Astrocyte of the spinal cord (primary cell): ENCODE measurements at regions not wholly inside any gene's neighbourhood (a gene's known extent, or its start where the extent isn't known, plus 50 kb on each side); places are given as distances from the start of the nearest gene placed in this dataset.

Experiments used
- DNase-seq: peaks from one replicate; pipeline ENCODE4 v3.0.0; 2011; ENCODE audit warnings: low read depth, low spot score
- H3K4me3 ChIP-seq: 2 replicates; pipeline ENCODE4 v1.5.1; 2011; ENCODE audit warnings: low read depth, mild to moderate bottlenecking, low read length, moderate library complexity
- in situ Hi-C: cut with HindIII; loops from 2 replicates; pipeline ENCODE4 v1.10.0; 2017; ENCODE audit warnings: low sequenced_read_pairs
- TF ChIP-seq, protein P1 (sequence below): IDR thresholded peaks from 2 replicates; pipeline ENCODE4 v1.5.1; 2012; ENCODE audit warnings: low read depth, mild to moderate bottlenecking, low read length, inconsistent platforms

DNA sequence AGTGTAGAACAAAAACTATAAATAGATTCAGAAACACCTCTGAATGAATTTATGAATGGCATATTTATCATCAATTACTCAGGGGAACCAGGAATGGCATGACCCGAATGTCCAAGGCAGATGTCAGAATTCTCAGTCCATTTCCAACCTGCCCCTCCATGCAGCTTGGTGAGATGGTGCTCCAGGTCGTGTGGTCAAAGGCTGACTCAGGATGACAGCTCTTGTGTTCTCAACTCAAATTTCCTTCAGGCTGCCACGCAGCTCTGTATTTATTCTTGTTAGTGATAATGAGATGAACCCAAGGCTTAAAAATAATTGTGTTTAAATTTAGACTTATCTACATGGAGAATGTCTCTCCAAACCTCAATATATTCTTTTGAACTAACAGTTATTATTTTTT is 146.9 kb downstream of the METTL4 start:
- TF ChIP-seq, protein P1, sequence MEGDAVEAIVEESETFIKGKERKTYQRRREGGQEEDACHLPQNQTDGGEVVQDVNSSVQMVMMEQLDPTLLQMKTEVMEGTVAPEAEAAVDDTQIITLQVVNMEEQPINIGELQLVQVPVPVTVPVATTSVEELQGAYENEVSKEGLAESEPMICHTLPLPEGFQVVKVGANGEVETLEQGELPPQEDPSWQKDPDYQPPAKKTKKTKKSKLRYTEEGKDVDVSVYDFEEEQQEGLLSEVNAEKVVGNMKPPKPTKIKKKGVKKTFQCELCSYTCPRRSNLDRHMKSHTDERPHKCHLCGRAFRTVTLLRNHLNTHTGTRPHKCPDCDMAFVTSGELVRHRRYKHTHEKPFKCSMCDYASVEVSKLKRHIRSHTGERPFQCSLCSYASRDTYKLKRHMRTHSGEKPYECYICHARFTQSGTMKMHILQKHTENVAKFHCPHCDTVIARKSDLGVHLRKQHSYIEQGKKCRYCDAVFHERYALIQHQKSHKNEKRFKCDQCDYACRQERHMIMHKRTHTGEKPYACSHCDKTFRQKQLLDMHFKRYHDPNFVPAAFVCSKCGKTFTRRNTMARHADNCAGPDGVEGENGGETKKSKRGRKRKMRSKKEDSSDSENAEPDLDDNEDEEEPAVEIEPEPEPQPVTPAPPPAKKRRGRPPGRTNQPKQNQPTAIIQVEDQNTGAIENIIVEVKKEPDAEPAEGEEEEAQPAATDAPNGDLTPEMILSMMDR, result no peak
- DNase-seq, result no peak
- H3K4me3 ChIP-seq, result no peak overlapping the region
- in situ Hi-C loops, result no loop called here

DNA sequence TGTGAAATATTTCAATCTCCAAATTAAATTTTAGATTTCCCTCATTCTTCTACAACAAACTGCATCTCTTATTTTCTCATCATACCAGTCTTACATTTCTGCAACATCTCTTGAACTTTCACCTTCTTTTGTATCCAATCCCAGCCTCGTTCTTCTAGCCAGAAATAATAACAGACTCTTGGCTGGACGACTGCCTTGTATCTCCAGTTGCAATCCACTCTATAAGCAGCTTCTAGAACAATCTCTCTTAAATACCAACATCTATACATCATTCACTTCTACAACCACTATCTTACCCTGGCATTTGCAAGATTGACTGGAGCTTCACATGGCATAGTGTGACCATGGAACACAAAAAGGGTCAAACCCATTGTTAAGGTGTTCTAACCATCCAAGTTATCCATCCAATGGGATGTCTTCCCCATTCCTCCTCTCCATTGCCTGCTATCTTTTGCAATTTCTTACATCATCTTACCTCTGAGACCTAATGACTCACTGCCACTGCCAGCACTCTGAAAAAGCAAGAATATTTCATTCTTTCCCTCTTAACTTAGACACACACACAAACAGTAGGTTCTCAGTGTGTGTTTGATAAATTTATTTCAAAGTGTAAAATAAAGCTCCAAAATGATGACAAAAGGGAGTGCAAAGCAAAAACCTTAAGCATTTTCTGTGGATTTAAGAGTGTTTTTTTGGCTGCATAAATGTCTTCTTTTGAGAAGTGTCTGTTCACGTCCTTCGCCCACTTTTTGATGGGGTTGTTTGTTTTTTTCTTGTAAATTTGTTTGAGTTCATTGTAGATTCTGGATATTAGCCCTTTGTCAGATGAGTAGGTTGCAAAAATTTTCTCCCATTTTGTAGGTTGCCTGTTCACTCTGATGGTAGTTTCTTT is 145.6 kb downstream of the METTL4 start:
- peak; percentile 34 for DNase-seq
- no peak overlapping the region for H3K4me3 ChIP-seq
- TF ChIP-seq, protein P1, result no peak
- in situ Hi-C loops, result no loop called here

GRCh38 chr18:2430191-2430590 is 141.1 kb downstream of the METTL4 start:
- H3K4me3 ChIP-seq, result no peak overlapping the region
- in situ Hi-C loops, result no loop called here
- no peak for DNase-seq
- TF ChIP-seq, protein P1, result no peak

- TF ChIP-seq, protein P1, result no peak
- DNase-seq, result no peak
- H3K4me3 ChIP-seq, result no peak overlapping the region
- in situ Hi-C loops, result no loop called here
These were observed 139.5 kb downstream of the METTL4 start for GRCh38 chr18:2431806-2432205.

- in situ Hi-C loops, result no loop called here
- no peak overlapping the region for H3K4me3 ChIP-seq
- DNase-seq, result no peak
- TF ChIP-seq, protein P1, result no peak
These were observed 137.9 kb downstream of the METTL4 start for GRCh38 chr18:2433366-2433765.

GRCh38 chr18:2441544-2441943 is 129.8 kb downstream of the METTL4 start:
- in situ Hi-C loops, result no loop called here
- no peak overlapping the region for H3K4me3 ChIP-seq
- peak; percentile 13 for DNase-seq
- TF ChIP-seq, protein P1, result no peak
